Glutamatergic neuron (in vitro differentiated cells): ENCODE measurements at regions not wholly inside any gene's neighbourhood (a gene's known extent, or its start where the extent isn't known, plus 50 kb on each side); places are given as distances from the start of the nearest gene placed in this dataset.

Source experiments
- DNase-seq: peaks from one replicate; pipeline ENCODE4 v3.0.0; 2022
- H3K27ac Mint-ChIP-seq: one replicate; pipeline ENCODE4 v1.8.0; 2020; ENCODE audit warnings: mild to moderate bottlenecking, mixed read lengths, inconsistent platforms; ENCODE audit not compliant: unreplicated experiment
- H3K27me3 Mint-ChIP-seq: one replicate; pipeline ENCODE4 v1.8.0; 2020; ENCODE audit warnings: mild to moderate bottlenecking, moderate library complexity, mixed read lengths, inconsistent platforms; ENCODE audit not compliant: unreplicated experiment
- H3K36me3 Mint-ChIP-seq: one replicate; pipeline ENCODE4 v1.8.0; 2020; ENCODE audit warnings: mild to moderate bottlenecking, mixed read lengths, inconsistent platforms; ENCODE audit not compliant: unreplicated experiment
- H3K4me1 Mint-ChIP-seq: one replicate; pipeline ENCODE4 v1.8.0; 2020; ENCODE audit warnings: mild to moderate bottlenecking, low read depth, mixed read lengths, inconsistent platforms; ENCODE audit not compliant: unreplicated experiment
- H3K4me3 Mint-ChIP-seq: one replicate; pipeline ENCODE4 v1.8.0; 2020; ENCODE audit warnings: mild to moderate bottlenecking, mixed read lengths, inconsistent platforms; ENCODE audit not compliant: unreplicated experiment
- H3K9me3 Mint-ChIP-seq: one replicate; pipeline ENCODE4 v1.8.0; 2020; ENCODE audit warnings: mild to moderate bottlenecking, moderate library complexity, mixed read lengths, inconsistent platforms; ENCODE audit not compliant: unreplicated experiment
- CTCF ChIP-seq: fragments of 200-600 bp; sonication (generic); IDR thresholded peaks from one replicate; pipeline ENCODE4 v1.5.0; 2021; ENCODE audit not compliant: partially characterized antibody, unreplicated experiment

GRCh38 chr5:164296603-164297080 is 791.2 kb downstream of the MAT2B start:
- Mint-ChIP-seq H3K36me3 (no peaks in the 10 kb centered on the region), H3K27me3 (peaks cover 2% of the 10 kb centered on the region), H3K27ac (peak overlapping the region; percentile 79), H3K4me1 (peaks cover 7% of the 10 kb centered on the region), H3K4me3 (peak overlapping the region; percentile 83), H3K9me3 (no peaks in the 10 kb centered on the region)
- peak; percentile 21 for DNase-seq
- no peak for TF ChIP-seq CTCF

- H3K27me3 Mint-ChIP-seq: peaks cover 2% of the 10 kb centered on the region
- H3K27ac Mint-ChIP-seq: no peak overlapping the region
- TF ChIP-seq CTCF: no peak
- peaks cover 10% of the 10 kb centered on the region for H3K4me1 Mint-ChIP-seq
- no peaks in the 10 kb centered on the region for H3K36me3 Mint-ChIP-seq
- H3K9me3 Mint-ChIP-seq: no peaks in the 10 kb centered on the region
- H3K4me3 Mint-ChIP-seq: no peak overlapping the region
- DNase-seq: no peak
Measured at GRCh38 chr5:164298165-164298564, 792.7 kb downstream of the MAT2B start.

- Mint-ChIP-seq H3K4me1 (peaks cover 12% of the 10 kb centered on the region), H3K4me3 (no peak overlapping the region), H3K27ac (no peak overlapping the region), H3K27me3 (peaks cover 2% of the 10 kb centered on the region), H3K36me3 (no peaks in the 10 kb centered on the region), H3K9me3 (no peaks in the 10 kb centered on the region)
- no peak for DNase-seq
- TF ChIP-seq CTCF: no peak
Measured at GRCh38 chr5:164300295-164300694, 794.9 kb downstream of the MAT2B start.

- peaks cover 2% of the 10 kb centered on the region for H3K27me3 Mint-ChIP-seq
Measured at GRCh38 chr5:164301136-164301535, 795.7 kb downstream of the MAT2B start.

GRCh38 chr5:164301708-164302107 is 796.3 kb downstream of the MAT2B start:
- no peak for DNase-seq
- no peaks in the 10 kb centered on the region for H3K9me3 Mint-ChIP-seq

More at GRCh38 chr5:164301136-164301535, 795.7 kb downstream of the MAT2B start:
- no peak for TF ChIP-seq CTCF
- peaks cover 12% of the 10 kb centered on the region for H3K4me1 Mint-ChIP-seq
- H3K4me3 Mint-ChIP-seq: no peak overlapping the region
- no peak overlapping the region for H3K27ac Mint-ChIP-seq
- H3K9me3 Mint-ChIP-seq: no peaks in the 10 kb centered on the region
- H3K36me3 Mint-ChIP-seq: no peaks in the 10 kb centered on the region
- DNase-seq: no peak

More at GRCh38 chr5:164301708-164302107, 796.3 kb downstream of the MAT2B start:
- Mint-ChIP-seq H3K27me3 (no peaks in the 10 kb centered on the region), H3K4me1 (peaks cover 8% of the 10 kb centered on the region), H3K4me3 (no peak overlapping the region), H3K36me3 (no peaks in the 10 kb centered on the region), H3K27ac (no peak overlapping the region)
- no peak for TF ChIP-seq CTCF
